Stimulated activated effector memory CD8-positive, alpha-beta T cell treated with anti-CD3 and anti-CD28 coated beads, Interleukin-12 subunit alpha, Interleukin-12 subunit beta, amount 100 ng/mL, for 72 hours (primary cell): ENCODE measurements at regions not wholly inside any gene's neighbourhood (a gene's known extent, or its start where the extent isn't known, plus 50 kb on each side); places are given as distances from the start of the nearest gene placed in this dataset.

Experiments
- ATAC-seq: fragments of 150-1000 bp; cut with Tn5 transposase; 2 replicates; pipeline ENCODE4 v1.10.0; 2021
- DNase-seq, 2 donors: peaks; one replicate each; pipeline ENCODE4 v3.0.0; 2021 to 2022; ENCODE audit warnings: low spot score in 2 of 2
- H3K27ac Mint-ChIP-seq: one replicate; pipeline ENCODE4 v1.8.0; 2022; ENCODE audit warnings: mild to moderate bottlenecking, mixed read lengths
- H3K36me3 Mint-ChIP-seq: one replicate; pipeline ENCODE4 v1.8.0; 2022; ENCODE audit warnings: mild to moderate bottlenecking, mixed read lengths
- H3K4me1 Mint-ChIP-seq: one replicate; pipeline ENCODE4 v1.8.0; 2022; ENCODE audit warnings: mixed read lengths
- H3K4me3 Mint-ChIP-seq: one replicate; pipeline ENCODE4 v1.8.0; 2022; ENCODE audit warnings: mild to moderate bottlenecking, mixed read lengths
- H3K9me3 Mint-ChIP-seq: one replicate; pipeline ENCODE4 v1.8.0; 2022; ENCODE audit warnings: mixed read lengths

- Mint-ChIP-seq H3K4me3 (no peak overlapping the region), H3K4me1 (peaks cover 6% of the 10 kb centered on the region), H3K27ac (no peak overlapping the region), H3K36me3 (no peaks in the 10 kb centered on the region), H3K9me3 (no peaks in the 10 kb centered on the region)
- DNase-seq, result no peak
- ATAC-seq, result no peak
These were observed 181.3 kb upstream of the ELL2 start for GRCh38 chr5:96142786-96143434.

- ATAC-seq (no peak), DNase-seq (no peak)
- Mint-ChIP-seq H3K36me3 (no peaks in the 10 kb centered on the region), H3K27ac (no peak overlapping the region), H3K9me3 (no peaks in the 10 kb centered on the region), H3K4me3 (no peak overlapping the region), H3K4me1 (peaks cover 6% of the 10 kb centered on the region)
These were observed 180.6 kb upstream of the ELL2 start for GRCh38 chr5:96142184-96142781.

GRCh38 chr5:96141749-96142148 lies 180.1 kb upstream of the ELL2 start:
- no peaks in the 10 kb centered on the region for H3K36me3 Mint-ChIP-seq
- no peak for DNase-seq
- H3K4me3 Mint-ChIP-seq, result no peak overlapping the region
- ATAC-seq, result no peak
- peaks cover 6% of the 10 kb centered on the region for H3K4me1 Mint-ChIP-seq
- no peaks in the 10 kb centered on the region for H3K9me3 Mint-ChIP-seq
- H3K27ac Mint-ChIP-seq, result no peak overlapping the region

GRCh38 chr5:96140496-96140895 lies 178.8 kb upstream of the ELL2 start:
- ATAC-seq, result no peak
- no peak overlapping the region for H3K4me3 Mint-ChIP-seq

GRCh38 chr5:96140084-96140483 lies 178.4 kb upstream of the ELL2 start:
- ATAC-seq (no peak), DNase-seq (no peak)
- Mint-ChIP-seq H3K4me3 (no peak overlapping the region), H3K4me1 (no peaks in the 10 kb centered on the region), H3K36me3 (no peaks in the 10 kb centered on the region), H3K9me3 (no peaks in the 10 kb centered on the region), H3K27ac (no peak overlapping the region)

More at GRCh38 chr5:96140496-96140895, 178.8 kb upstream of the ELL2 start:
- no peak overlapping the region for H3K27ac Mint-ChIP-seq
- H3K4me1 Mint-ChIP-seq, result no peaks in the 10 kb centered on the region
- H3K9me3 Mint-ChIP-seq, result no peaks in the 10 kb centered on the region
- DNase-seq, result no peak
- H3K36me3 Mint-ChIP-seq, result no peaks in the 10 kb centered on the region

GRCh38 chr5:96134886-96135285 lies 173.2 kb upstream of the ELL2 start:
- no peaks in the 10 kb centered on the region for H3K36me3 Mint-ChIP-seq
- no peaks in the 10 kb centered on the region for H3K4me1 Mint-ChIP-seq
- DNase-seq (no peak), ATAC-seq (no peak)
- no peak overlapping the region for H3K27ac Mint-ChIP-seq
- H3K4me3 Mint-ChIP-seq, result no peak overlapping the region
- H3K9me3 Mint-ChIP-seq, result no peaks in the 10 kb centered on the region

- DNase-seq (no peak), ATAC-seq (no peak)
- H3K4me1 Mint-ChIP-seq, result no peaks in the 10 kb centered on the region
- no peak overlapping the region for H3K27ac Mint-ChIP-seq
- H3K4me3 Mint-ChIP-seq, result no peak overlapping the region
- H3K36me3 Mint-ChIP-seq, result no peaks in the 10 kb centered on the region
- H3K9me3 Mint-ChIP-seq, result no peaks in the 10 kb centered on the region
These were observed 171.9 kb upstream of the ELL2 start for GRCh38 chr5:96133341-96134079.

- Mint-ChIP-seq H3K4me3 (no peak overlapping the region), H3K36me3 (no peaks in the 10 kb centered on the region), H3K27ac (no peak overlapping the region)
These were observed 167.6 kb upstream of the ELL2 start for GRCh38 chr5:96129276-96129675.

GRCh38 chr5:96128204-96128864 lies 166.7 kb upstream of the ELL2 start:
- H3K4me1 Mint-ChIP-seq, result no peaks in the 10 kb centered on the region
- ATAC-seq, result no peak
- H3K9me3 Mint-ChIP-seq, result no peaks in the 10 kb centered on the region
- H3K4me3 Mint-ChIP-seq, result no peak overlapping the region
- no peak overlapping the region for H3K27ac Mint-ChIP-seq
- DNase-seq, result no peak
- no peaks in the 10 kb centered on the region for H3K36me3 Mint-ChIP-seq

More at GRCh38 chr5:96129276-96129675, 167.6 kb upstream of the ELL2 start:
- H3K9me3 Mint-ChIP-seq, result no peaks in the 10 kb centered on the region
- no peak for ATAC-seq
- H3K4me1 Mint-ChIP-seq, result no peaks in the 10 kb centered on the region
- DNase-seq, result no peak

GRCh38 chr5:96127538-96127937 lies 165.9 kb upstream of the ELL2 start:
- no peak overlapping the region for H3K4me3 Mint-ChIP-seq
- DNase-seq (no peak), ATAC-seq (no peak)
- H3K4me1 Mint-ChIP-seq, result no peaks in the 10 kb centered on the region
- no peaks in the 10 kb centered on the region for H3K9me3 Mint-ChIP-seq
- H3K36me3 Mint-ChIP-seq, result no peaks in the 10 kb centered on the region
- H3K27ac Mint-ChIP-seq, result no peak overlapping the region

- no peak overlapping the region for H3K4me3 Mint-ChIP-seq
- no peaks in the 10 kb centered on the region for H3K4me1 Mint-ChIP-seq
- H3K27ac Mint-ChIP-seq, result no peak overlapping the region
- H3K9me3 Mint-ChIP-seq, result no peaks in the 10 kb centered on the region
- ATAC-seq, result no peak
- no peak for DNase-seq
- H3K36me3 Mint-ChIP-seq, result no peaks in the 10 kb centered on the region
These were observed 163.7 kb upstream of the ELL2 start for GRCh38 chr5:96125231-96125891.

- no peak for ATAC-seq
- Mint-ChIP-seq H3K4me3 (no peak overlapping the region), H3K36me3 (no peaks in the 10 kb centered on the region), H3K4me1 (no peaks in the 10 kb centered on the region), H3K9me3 (no peaks in the 10 kb centered on the region), H3K27ac (no peak overlapping the region)
- DNase-seq, result no peak
These were observed 162.9 kb upstream of the ELL2 start for GRCh38 chr5:96124589-96124988.

- H3K36me3 Mint-ChIP-seq, result no peaks in the 10 kb centered on the region
- no peaks in the 10 kb centered on the region for H3K9me3 Mint-ChIP-seq
- H3K27ac Mint-ChIP-seq, result no peak overlapping the region
- H3K4me3 Mint-ChIP-seq, result no peak overlapping the region
- no peak for ATAC-seq
- H3K4me1 Mint-ChIP-seq, result no peaks in the 10 kb centered on the region
- DNase-seq, result no peak
These were observed 161.8 kb upstream of the ELL2 start for GRCh38 chr5:96123418-96123817.

GRCh38 chr5:96121364-96121763 lies 159.7 kb upstream of the ELL2 start:
- Mint-ChIP-seq H3K36me3 (no peaks in the 10 kb centered on the region), H3K4me1 (no peaks in the 10 kb centered on the region), H3K9me3 (no peaks in the 10 kb centered on the region), H3K4me3 (no peak overlapping the region), H3K27ac (no peak overlapping the region)
- ATAC-seq (no peak), DNase-seq (no peak)

GRCh38 chr5:96120120-96120519 lies 158.5 kb upstream of the ELL2 start:
- Mint-ChIP-seq H3K4me1 (peaks cover 6% of the 10 kb centered on the region), H3K27ac (no peak overlapping the region), H3K4me3 (no peak overlapping the region), H3K36me3 (no peaks in the 10 kb centered on the region), H3K9me3 (no peaks in the 10 kb centered on the region)
- ATAC-seq (no peak), DNase-seq (no peak)
